Stimulated activated CD8-positive, alpha-beta memory T cell treated with anti-CD3 and anti-CD28 coated beads, Interleukin-4, amount 100 ng/mL, for 48 hours (primary cell): ENCODE measurements at regions not wholly inside any gene's neighbourhood (a gene's known extent, or its start where the extent isn't known, plus 50 kb on each side); places are given as distances from the start of the nearest gene placed in this dataset.

Experiments used
- DNase-seq: peaks from one replicate; pipeline ENCODE4 v3.0.0-alpha.2; 2020

- DNase-seq, result no peak
Observed at GRCh38 chr3:175913286-175913685, 1054.2 kb downstream of the NAALADL2 start.

GRCh38 chr3:175911937-175912336 is 1052.8 kb downstream of the NAALADL2 start:
- no peak for DNase-seq

GRCh38 chr3:175902226-175902625 is 1043.1 kb downstream of the NAALADL2 start:
- no peak for DNase-seq

GRCh38 chr3:175898194-175898593 is 1039.1 kb downstream of the NAALADL2 start:
- no peak for DNase-seq

- no peak for DNase-seq
Observed at GRCh38 chr3:175896655-175897054, 1037.5 kb downstream of the NAALADL2 start.

- no peak for DNase-seq
Observed at GRCh38 chr3:175895731-175896130, 1036.6 kb downstream of the NAALADL2 start.

- DNase-seq, result no peak
Observed at GRCh38 chr3:175893566-175893965, 1034.4 kb downstream of the NAALADL2 start.

GRCh38 chr3:175890066-175890465 is 1030.9 kb downstream of the NAALADL2 start:
- DNase-seq, result no peak

- DNase-seq, result no peak
Observed at GRCh38 chr3:175885231-175885766, 1026.2 kb downstream of the NAALADL2 start.

GRCh38 chr3:175879417-175879816 is 1020.3 kb downstream of the NAALADL2 start:
- DNase-seq, result no peak

- DNase-seq, result no peak
Observed at GRCh38 chr3:175869404-175869803, 1010.3 kb downstream of the NAALADL2 start.

GRCh38 chr3:175868626-175869025 is 1009.5 kb downstream of the NAALADL2 start:
- DNase-seq, result no peak

- DNase-seq, result no peak
Observed at GRCh38 chr3:175865724-175866123, 1006.6 kb downstream of the NAALADL2 start.

GRCh38 chr3:175861916-175862315 is 1002.8 kb downstream of the NAALADL2 start:
- no peak for DNase-seq
